ENCODE measurements at regions not wholly inside any gene's neighbourhood (a gene's known extent, or its start where the extent isn't known, plus 50 kb on each side); places are given as distances from the start of the nearest gene placed in this dataset.

DNA sequence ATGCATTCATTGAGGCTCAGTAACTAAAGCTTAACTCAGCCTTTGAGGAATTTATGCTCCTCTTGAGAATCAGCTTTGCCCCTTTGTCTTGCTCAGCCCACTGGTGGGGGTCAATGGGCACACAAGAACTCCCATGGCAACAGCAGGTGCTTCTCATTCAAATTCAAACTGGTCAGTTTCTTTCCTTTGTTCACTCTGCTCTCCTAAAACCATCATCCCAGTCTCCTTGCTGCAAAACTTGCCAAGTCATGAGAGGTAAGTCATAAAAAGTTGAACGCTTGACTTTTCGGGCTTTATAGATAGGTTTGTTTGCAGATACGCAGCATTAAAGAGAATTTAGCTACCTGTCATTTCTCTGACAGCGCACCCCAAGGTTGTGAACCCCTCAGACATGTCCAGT, 146.8 kb downstream of the TFAP2A start:
- TF ChIP-seq POLR2A (IDR thresholded peaks at IDR 0.05) (no peak), POLR2AphosphoS5 (IDR thresholded peaks at IDR 0.05) (no peak)
- TF ChIP-seq, protein P1, sequence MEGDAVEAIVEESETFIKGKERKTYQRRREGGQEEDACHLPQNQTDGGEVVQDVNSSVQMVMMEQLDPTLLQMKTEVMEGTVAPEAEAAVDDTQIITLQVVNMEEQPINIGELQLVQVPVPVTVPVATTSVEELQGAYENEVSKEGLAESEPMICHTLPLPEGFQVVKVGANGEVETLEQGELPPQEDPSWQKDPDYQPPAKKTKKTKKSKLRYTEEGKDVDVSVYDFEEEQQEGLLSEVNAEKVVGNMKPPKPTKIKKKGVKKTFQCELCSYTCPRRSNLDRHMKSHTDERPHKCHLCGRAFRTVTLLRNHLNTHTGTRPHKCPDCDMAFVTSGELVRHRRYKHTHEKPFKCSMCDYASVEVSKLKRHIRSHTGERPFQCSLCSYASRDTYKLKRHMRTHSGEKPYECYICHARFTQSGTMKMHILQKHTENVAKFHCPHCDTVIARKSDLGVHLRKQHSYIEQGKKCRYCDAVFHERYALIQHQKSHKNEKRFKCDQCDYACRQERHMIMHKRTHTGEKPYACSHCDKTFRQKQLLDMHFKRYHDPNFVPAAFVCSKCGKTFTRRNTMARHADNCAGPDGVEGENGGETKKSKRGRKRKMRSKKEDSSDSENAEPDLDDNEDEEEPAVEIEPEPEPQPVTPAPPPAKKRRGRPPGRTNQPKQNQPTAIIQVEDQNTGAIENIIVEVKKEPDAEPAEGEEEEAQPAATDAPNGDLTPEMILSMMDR (IDR thresholded peaks at IDR 0.05 in 8 of 11, conservative IDR thresholded peaks at IDR 0.05 in 3 of 11), result no peak

Measured in spleen (tissue), 7 donors.